Right lung (tissue), 2 donors: ENCODE measurements at regions not wholly inside any gene's neighbourhood (a gene's known extent, or its start where the extent isn't known, plus 50 kb on each side); places are given as distances from the start of the nearest gene placed in this dataset.
"Not testable (repeated sequence)": the region's sequence is repeated elsewhere in the genome, so short reads cannot be mapped to it uniquely, and the experiment has no call there.

Experiments
- DNase-seq, 2 donors: peaks; one replicate each; pipeline ENCODE4 v3.0.0-alpha.2; 2013

GRCh38 chr2:242046206-242046826 lies 176.8 kb downstream of the RTP5 start:
- DNase-seq: no peak

GRCh38 chr2:242047963-242048362 lies 178.4 kb downstream of the RTP5 start:
- no peak for DNase-seq

GRCh38 chr2:242048479-242048878 lies 178.9 kb downstream of the RTP5 start:
- no peak for DNase-seq

GRCh38 chr2:242049492-242049891 lies 180.0 kb downstream of the RTP5 start:
- DNase-seq: not testable (repeated sequence)

- DNase-seq: no peak
These were observed 181.9 kb downstream of the RTP5 start for GRCh38 chr2:242051463-242051862.

GRCh38 chr2:242052421-242052820 lies 182.9 kb downstream of the RTP5 start:
- no peak for DNase-seq

- no peak for DNase-seq
These were observed 184.4 kb downstream of the RTP5 start for GRCh38 chr2:242053921-242054320.

GRCh38 chr2:242054406-242054805 lies 184.9 kb downstream of the RTP5 start:
- no peak for DNase-seq

- DNase-seq: no peak
These were observed 185.6 kb downstream of the RTP5 start for GRCh38 chr2:242054881-242055801.

- DNase-seq: no peak
These were observed 186.5 kb downstream of the RTP5 start for GRCh38 chr2:242056026-242056425.

- no peak for DNase-seq
These were observed 187.3 kb downstream of the RTP5 start for GRCh38 chr2:242056785-242057184.

GRCh38 chr2:242057379-242058040 lies 188.0 kb downstream of the RTP5 start:
- no peak for DNase-seq

- DNase-seq: no peak
These were observed 188.7 kb downstream of the RTP5 start for GRCh38 chr2:242058116-242058680.

- DNase-seq: no peak
These were observed 190.0 kb downstream of the RTP5 start for GRCh38 chr2:242059566-242059965.

- DNase-seq: no peak
These were observed 190.8 kb downstream of the RTP5 start for GRCh38 chr2:242060212-242060835.

- DNase-seq: not testable (repeated sequence)
These were observed 192.4 kb downstream of the RTP5 start for GRCh38 chr2:242061930-242062329.

GRCh38 chr2:242063436-242063835 lies 193.9 kb downstream of the RTP5 start:
- no peak for DNase-seq

- DNase-seq: no peak
These were observed 194.3 kb downstream of the RTP5 start for GRCh38 chr2:242063850-242064249.

GRCh38 chr2:242064364-242065250 lies 195.1 kb downstream of the RTP5 start:
- DNase-seq: no peak

- no peak for DNase-seq
These were observed 195.9 kb downstream of the RTP5 start for GRCh38 chr2:242065426-242065825.

- DNase-seq: no peak
These were observed 199.5 kb downstream of the RTP5 start for GRCh38 chr2:242069018-242069417.
